HEK293 (cell line): ENCODE measurements at regions not wholly inside any gene's neighbourhood (a gene's known extent, or its start where the extent isn't known, plus 50 kb on each side); places are given as distances from the start of the nearest gene placed in this dataset.

Experiments used
- CTCF ChIA-PET: fragments of 350-600 bp; formaldehyde crosslinking; extraction: SDS; loops from one replicate; lab custom pipeline; 2021; ENCODE audit warnings: antibody characterized with exemption; lab: Yijun Ruan, JAX
- POLR2A ChIA-PET: fragments of 300-600 bp; formaldehyde crosslinking; extraction: SDS; loops from one replicate; lab custom pipeline; 2020; ENCODE audit warnings: antibody characterized with exemption, inconsistent platforms; lab: Yijun Ruan, JAX
- H3K27ac ChIP-seq: fragments of 200-500 bp; sonication (Bioruptor generic); 2 replicates; pipeline ENCODE4 v1.5.1; 2014; ENCODE audit warnings: low read depth, low read length, control low read depth, inconsistent platforms; ENCODE audit errors: extremely low read depth
- H3K36me3 ChIP-seq, 2 experiments: fragments of 200-500 bp in 1 of 2; sonication (Bioruptor generic) in 1 of 2; 1 replicate in 1 of 2; 2 replicates in 1 of 2; pipeline ENCODE4 v1.5.1; 2014 to 2017; ENCODE audit warnings: inconsistent platforms in 2 of 2, low read length in 2 of 2; ENCODE audit not compliant: control insufficient read depth in 2 of 2, insufficient read depth in 1 of 2
- H3K4me1 ChIP-seq: fragments of 200-500 bp; sonication (Bioruptor generic); 2 replicates; pipeline ENCODE4 v1.5.1; 2014; ENCODE audit warnings: mild to moderate bottlenecking, low read length, inconsistent platforms; ENCODE audit not compliant: control insufficient read depth, insufficient read depth
- H3K4me3 ChIP-seq: 2 replicates; pipeline ENCODE4 v1.5.1; 2011; ENCODE audit warnings: low read depth, mild to moderate bottlenecking, control low read depth, low read length, moderate library complexity
- H3K9me3 ChIP-seq: fragments of 200-500 bp; sonication (Bioruptor generic); 2 replicates; pipeline ENCODE4 v1.5.1; 2014; ENCODE audit warnings: low read depth, low read length, inconsistent platforms; ENCODE audit not compliant: control insufficient read depth, insufficient read depth
- AEBP2 ChIP-seq: fragments of 450-650 bp; formaldehyde crosslinking; IDR thresholded peaks from 2 replicates; pipeline ENCODE4 v1.5.1; 2016; ENCODE audit warnings: missing biosample characterization, missing genetic modification characterization, borderline replicate concordance
- CTCF ChIP-seq: fragments of 450-650 bp; formaldehyde crosslinking; IDR thresholded peaks from 2 replicates; pipeline ENCODE4 v1.5.1; 2016; ENCODE audit warnings: missing biosample characterization, missing genetic modification characterization
- GLI2 ChIP-seq: fragments of 450-650 bp; formaldehyde crosslinking; IDR thresholded peaks from 2 replicates; pipeline ENCODE4; 2017; ENCODE audit warnings: missing biosample characterization, missing genetic modification characterization, low read depth, borderline replicate concordance
- PRDM10 ChIP-seq: fragments of 450-650 bp; formaldehyde crosslinking; IDR thresholded peaks from 2 replicates; pipeline ENCODE4 v1.5.1; 2016; ENCODE audit warnings: missing biosample characterization, missing genetic modification characterization
- PRDM6 ChIP-seq: fragments of 450-650 bp; formaldehyde crosslinking; IDR thresholded peaks from 2 replicates; pipeline ENCODE4 v1.5.1; 2017; ENCODE audit warnings: missing biosample characterization, missing genetic modification characterization
- SETDB1 ChIP-seq: IDR thresholded peaks from one replicate; pipeline ENCODE4 v1.6.1; 2017; ENCODE audit warnings: mild to moderate bottlenecking, low read length, moderate library complexity, mixed read lengths; ENCODE audit not compliant: insufficient read length
- TRIM28 ChIP-seq: IDR thresholded peaks from 2 replicates; pipeline ENCODE4 v1.6.1; 2011; ENCODE audit warnings: low read length, control low read depth, borderline replicate concordance
- ZIC2 ChIP-seq: fragments of 450-650 bp; formaldehyde crosslinking; IDR thresholded peaks from 2 replicates; pipeline ENCODE4 v1.5.1; 2016; ENCODE audit warnings: missing biosample characterization, missing genetic modification characterization
- ZNF18 ChIP-seq: fragments of 450-650 bp; formaldehyde crosslinking; IDR thresholded peaks from 2 replicates; pipeline ENCODE4 v1.5.1; 2016; ENCODE audit warnings: missing biosample characterization, missing genetic modification characterization
- ZNF211 ChIP-seq: fragments of 450-650 bp; formaldehyde crosslinking; IDR thresholded peaks from 2 replicates; pipeline ENCODE4 v1.5.1; 2016; ENCODE audit warnings: low read depth, missing biosample characterization, missing genetic modification characterization
- ZNF223 ChIP-seq: fragments of 450-650 bp; formaldehyde crosslinking; IDR thresholded peaks from 2 replicates; pipeline ENCODE4 v1.5.1; 2016; ENCODE audit warnings: missing biosample characterization, missing genetic modification characterization
- ZNF37A ChIP-seq: fragments of 450-650 bp; IDR thresholded peaks from 2 replicates; pipeline ENCODE4 v1.5.1; 2018; ENCODE audit warnings: missing biosample characterization, missing genetic modification characterization
- ZNF48 ChIP-seq: fragments of 450-650 bp; formaldehyde crosslinking; IDR thresholded peaks from 2 replicates; pipeline ENCODE4 v1.5.1; 2016; ENCODE audit warnings: missing biosample characterization, missing genetic modification characterization
- ZNF521 ChIP-seq: fragments of 450-650 bp; formaldehyde crosslinking; IDR thresholded peaks from 2 replicates; pipeline ENCODE4 v1.5.1; 2017; ENCODE audit warnings: missing biosample characterization, mild to moderate bottlenecking, missing genetic modification characterization
- ZNF555 ChIP-seq: fragments of 450-650 bp; formaldehyde crosslinking; conservative IDR thresholded peaks from 2 replicates; pipeline ENCODE4 v1.5.1; 2017; ENCODE audit warnings: missing biosample characterization, mild to moderate bottlenecking, missing genetic modification characterization, inconsistent platforms
- ZNF654 ChIP-seq: fragments of 450-650 bp; formaldehyde crosslinking; IDR thresholded peaks from 2 replicates; pipeline ENCODE4 v1.5.1; 2016; ENCODE audit warnings: low read depth, missing biosample characterization, missing genetic modification characterization
- ZNF658 ChIP-seq: fragments of 450-650 bp; formaldehyde crosslinking; IDR thresholded peaks from 2 replicates; pipeline ENCODE4; 2016; ENCODE audit warnings: missing biosample characterization, missing genetic modification characterization
- ZSCAN4 ChIP-seq: fragments of 450-650 bp; formaldehyde crosslinking; IDR thresholded peaks from 2 replicates; pipeline ENCODE4 v1.5.1; 2017; ENCODE audit warnings: missing biosample characterization, missing genetic modification characterization
- ZXDB ChIP-seq: fragments of 450-650 bp; formaldehyde crosslinking; IDR thresholded peaks from 2 replicates; pipeline ENCODE4 v1.5.1; 2016; ENCODE audit warnings: missing biosample characterization, missing genetic modification characterization

GRCh38 chr1:104671684-104672353 is 922.1 kb downstream of the AMY1C start (continued):
- TF ChIP-seq PRDM10 (tag by site-specific recombination) = no peak
- no peak for TF ChIP-seq CTCF (tag by site-specific recombination)
- TF ChIP-seq ZNF521 (tag by site-specific recombination) = no peak
- TF ChIP-seq ZNF37A (tag by site-specific recombination) = no peak
- no peak for TF ChIP-seq GLI2 (tag by site-specific recombination)
- TF ChIP-seq ZNF18 = no peak
- peak; percentile 70 for TF ChIP-seq SETDB1
- TF ChIP-seq ZNF555 (tag by site-specific recombination) = no peak
- peak; percentile 50; the same call in 1 of the 2 replicates for TF ChIP-seq PRDM6 (tag by site-specific recombination)
- no peak for TF ChIP-seq ZSCAN4
- no peak for TF ChIP-seq ZNF658 (tag by site-specific recombination)
- no peak for TF ChIP-seq ZIC2

GRCh38 chr1:104699433-104699832 is 949.7 kb downstream of the AMY1C start:
- Histone ChIP-seq H3K4me3 (no peak overlapping the region), H3K27ac (no peak overlapping the region), H3K9me3 (no peaks in the 10 kb centered on the region), H3K4me1 (no peaks in the 10 kb centered on the region), H3K36me3 (no peaks in the 10 kb centered on the region)
- POLR2A ChIA-PET = no interaction called here
- CTCF ChIA-PET = no interaction called here
- TF ChIP-seq AEBP2 (no peak), ZNF211 (no peak), ZNF223 (tag by site-specific recombination) (no peak), ZNF654 (tag by site-specific recombination) (no peak), ZXDB (tag by site-specific recombination) (no peak), ZNF48 (tag by site-specific recombination) (no peak), TRIM28 (no peak)
